ENCODE measurements at regions not wholly inside any gene's neighbourhood (a gene's known extent, or its start where the extent isn't known, plus 50 kb on each side); places are given as distances from the start of the nearest gene placed in this dataset.
A peak's percentile ranks its signal among the peaks of the same experiment; 100 is the strongest.

DNA sequence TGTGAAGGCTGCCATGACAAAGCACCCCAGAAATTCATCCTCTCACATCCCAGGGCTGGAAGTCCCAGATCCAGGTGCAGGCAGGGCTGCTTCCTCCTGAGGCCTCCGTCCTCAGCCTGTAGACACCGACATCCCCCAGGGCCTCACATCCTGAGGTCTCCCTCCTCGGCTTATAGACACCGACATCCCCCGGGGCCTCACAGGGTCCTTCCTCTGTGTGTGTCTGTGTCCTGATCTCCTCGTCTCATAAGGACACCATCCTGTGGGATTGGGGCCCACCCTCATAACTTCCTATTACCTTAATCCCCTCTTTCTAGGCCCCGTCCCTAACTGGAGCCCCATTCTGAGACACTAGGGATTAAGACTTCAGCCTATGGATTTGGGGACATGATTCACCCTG lies 92.0 kb upstream of the SNTG2 start:
- TF ChIP-seq, protein P1, sequence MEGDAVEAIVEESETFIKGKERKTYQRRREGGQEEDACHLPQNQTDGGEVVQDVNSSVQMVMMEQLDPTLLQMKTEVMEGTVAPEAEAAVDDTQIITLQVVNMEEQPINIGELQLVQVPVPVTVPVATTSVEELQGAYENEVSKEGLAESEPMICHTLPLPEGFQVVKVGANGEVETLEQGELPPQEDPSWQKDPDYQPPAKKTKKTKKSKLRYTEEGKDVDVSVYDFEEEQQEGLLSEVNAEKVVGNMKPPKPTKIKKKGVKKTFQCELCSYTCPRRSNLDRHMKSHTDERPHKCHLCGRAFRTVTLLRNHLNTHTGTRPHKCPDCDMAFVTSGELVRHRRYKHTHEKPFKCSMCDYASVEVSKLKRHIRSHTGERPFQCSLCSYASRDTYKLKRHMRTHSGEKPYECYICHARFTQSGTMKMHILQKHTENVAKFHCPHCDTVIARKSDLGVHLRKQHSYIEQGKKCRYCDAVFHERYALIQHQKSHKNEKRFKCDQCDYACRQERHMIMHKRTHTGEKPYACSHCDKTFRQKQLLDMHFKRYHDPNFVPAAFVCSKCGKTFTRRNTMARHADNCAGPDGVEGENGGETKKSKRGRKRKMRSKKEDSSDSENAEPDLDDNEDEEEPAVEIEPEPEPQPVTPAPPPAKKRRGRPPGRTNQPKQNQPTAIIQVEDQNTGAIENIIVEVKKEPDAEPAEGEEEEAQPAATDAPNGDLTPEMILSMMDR (conservative IDR thresholded peaks at IDR 0.05; ENCODE audit: low read depth, low read length), result no peak
- no peak overlapping the region for H3K4me3 ChIP-seq (ENCODE audit: low read depth, low read length)
- no peak for DNase-seq (ENCODE audit: low read depth)

DNA sequence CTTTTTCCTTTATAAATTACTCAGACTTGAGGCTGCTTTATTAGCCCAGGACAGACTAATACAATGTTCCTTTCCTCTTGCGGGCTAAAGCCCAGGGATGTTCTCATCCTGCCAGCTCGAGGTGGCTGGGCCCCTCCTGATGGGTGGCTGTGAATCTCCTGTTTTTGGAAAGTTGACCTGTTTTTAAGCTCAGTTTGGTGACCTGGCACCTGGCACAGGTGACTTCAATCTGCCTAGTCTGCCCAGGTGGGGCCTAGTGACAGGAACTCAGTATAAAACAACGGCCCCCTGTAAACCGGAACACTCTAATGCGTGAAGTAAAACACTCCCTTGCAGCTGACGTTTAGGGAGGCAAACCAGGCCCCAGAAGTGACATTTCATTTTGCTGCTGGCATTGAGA lies 92.7 kb upstream of the SNTG2 start:
- TF ChIP-seq, protein P1 (conservative IDR thresholded peaks at IDR 0.05; ENCODE audit: low read depth, low read length), result no peak

DNA sequence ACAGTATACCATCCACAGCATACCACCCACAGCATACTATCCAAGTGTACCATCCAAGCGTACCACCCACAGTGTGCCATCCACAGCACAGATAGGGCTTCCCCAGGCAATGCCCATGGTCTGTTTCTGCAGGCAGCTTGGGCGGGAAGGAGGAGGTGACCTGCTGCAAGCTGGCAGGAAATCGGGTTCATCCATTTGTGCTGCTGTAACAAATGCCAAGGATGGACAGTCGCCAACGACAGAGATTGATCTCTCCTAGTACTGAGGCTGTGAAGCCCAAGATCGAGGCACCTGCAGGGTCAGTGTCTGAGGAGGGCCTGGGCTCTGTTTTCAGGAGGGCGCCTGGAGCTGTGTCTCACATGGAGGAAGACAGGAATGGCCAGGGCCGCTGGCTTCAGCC lies 93.6 kb upstream of the SNTG2 start:
- H3K4me3 ChIP-seq (ENCODE audit: low read depth, low read length), result no peak overlapping the region
- TF ChIP-seq, protein P1 (conservative IDR thresholded peaks at IDR 0.05; ENCODE audit: low read depth, low read length), result no peak
- DNase-seq (ENCODE audit: low read depth), result no peak

More for the DNA sequence above, 92.7 kb upstream of the SNTG2 start:
- DNase-seq (ENCODE audit: low read depth), result no peak
- H3K4me3 ChIP-seq (ENCODE audit: low read depth, low read length), result no peak overlapping the region

DNA sequence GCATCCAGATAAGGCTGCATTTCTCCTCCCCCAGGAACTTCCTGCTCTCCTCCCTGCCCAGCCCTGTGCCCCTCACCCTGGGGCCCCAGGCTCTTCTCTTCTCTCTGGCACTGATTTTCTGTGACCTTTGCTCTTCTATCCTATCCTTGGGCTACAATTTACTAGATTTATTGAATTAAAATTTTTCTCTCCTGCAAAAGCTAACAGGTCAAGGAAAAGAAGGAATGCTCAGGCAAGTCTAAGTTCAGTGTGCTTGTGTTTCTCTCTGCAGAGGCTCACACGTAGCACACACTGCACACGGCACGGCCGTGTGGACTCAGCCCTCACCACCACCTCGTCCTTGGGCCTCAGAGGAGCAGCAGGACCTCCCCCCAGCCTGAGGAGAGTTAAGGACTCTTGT lies 94.2 kb upstream of the SNTG2 start:
- no peak overlapping the region for H3K4me3 ChIP-seq (ENCODE audit: low read depth, low read length)
- no peak for DNase-seq (ENCODE audit: low read depth)
- TF ChIP-seq, protein P1 (conservative IDR thresholded peaks at IDR 0.05; ENCODE audit: low read depth, low read length), result no peak

DNA sequence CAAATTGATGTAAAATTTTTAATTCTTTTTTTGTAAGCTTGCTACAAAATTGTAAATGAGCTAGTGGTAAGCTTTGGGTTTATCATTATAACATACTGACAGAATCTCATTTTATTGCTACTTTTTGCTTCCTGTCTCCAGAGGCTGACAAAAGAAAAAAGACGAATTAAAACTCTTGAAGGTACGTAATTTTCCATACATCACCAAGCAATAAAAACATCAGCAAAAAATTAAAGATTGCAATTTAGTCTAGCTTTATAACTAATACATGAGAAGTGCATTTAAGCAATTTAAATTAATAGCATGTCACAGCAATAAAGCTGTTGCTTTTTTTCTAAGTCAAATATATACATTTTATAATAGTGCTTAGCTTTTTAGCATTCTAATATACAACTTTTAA lies 94.6 kb upstream of the SNTG2 start:
- no peak for DNase-seq (ENCODE audit: low read depth)
- H3K4me3 ChIP-seq (ENCODE audit: low read depth, low read length), result no peak overlapping the region
- TF ChIP-seq, protein P1 (conservative IDR thresholded peaks at IDR 0.05; ENCODE audit: low read depth, low read length), result no peak

DNA sequence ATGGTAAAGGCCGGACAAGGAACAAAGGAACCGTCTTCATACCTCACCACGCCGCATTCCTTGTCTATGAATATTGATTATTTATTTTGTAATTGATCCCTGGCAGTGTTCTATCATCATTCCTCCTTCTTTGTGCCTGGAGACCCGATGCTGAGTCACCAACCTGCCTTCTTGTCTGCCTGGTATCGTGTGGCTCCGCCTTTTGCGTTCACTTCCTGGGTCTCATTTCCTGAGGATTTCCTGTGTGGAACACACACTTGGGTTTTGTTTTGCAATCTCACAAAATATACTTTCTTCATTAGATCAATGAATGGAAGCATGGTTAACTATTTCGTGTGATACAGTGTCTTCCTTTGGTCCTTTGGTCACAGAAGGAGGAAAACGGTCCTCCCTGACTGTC lies 95.5 kb upstream of the SNTG2 start:
- TF ChIP-seq, protein P1 (conservative IDR thresholded peaks at IDR 0.05; ENCODE audit: low read depth, low read length), result no peak
- no peak for DNase-seq (ENCODE audit: low read depth)
- H3K4me3 ChIP-seq (ENCODE audit: low read depth, low read length), result no peak overlapping the region

DNA sequence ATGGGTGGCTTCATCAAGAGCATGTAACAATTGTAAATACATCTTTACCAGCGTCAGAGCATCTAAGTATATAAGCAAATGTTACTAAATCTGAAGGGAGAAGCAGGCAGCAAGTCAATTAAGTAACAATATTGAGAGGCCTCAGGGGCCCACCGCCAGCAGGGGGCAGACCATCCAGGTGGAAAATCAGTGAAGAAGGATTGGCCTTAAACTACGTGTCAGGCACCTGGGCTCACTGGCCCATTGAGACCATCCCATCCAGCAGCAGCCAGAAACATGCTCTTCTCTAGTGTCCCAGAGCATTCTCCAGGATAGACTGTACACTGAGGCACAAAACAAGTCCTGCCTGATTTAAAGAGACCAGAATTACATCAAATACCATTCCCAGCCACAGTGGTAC lies 96.2 kb upstream of the SNTG2 start:
- TF ChIP-seq, protein P1 (conservative IDR thresholded peaks at IDR 0.05; ENCODE audit: low read depth, low read length), result peak; percentile 72
- no peak for DNase-seq (ENCODE audit: low read depth)
- H3K4me3 ChIP-seq (ENCODE audit: low read depth, low read length), result no peak overlapping the region

Measured in epithelial cell of proximal tubule (primary cell).